Heart left ventricle (tissue), 13 donors: ENCODE measurements at regions not wholly inside any gene's neighbourhood (a gene's known extent, or its start where the extent isn't known, plus 50 kb on each side); places are given as distances from the start of the nearest gene placed in this dataset.

Experiments
- CTCF ChIP-seq, 12 donors: fragments of 200-600 bp; sonication (generic) in 4 of 12; IDR thresholded peaks; one replicate each; pipeline versions ENCODE4 v1.5.0 to v1.8.0; 2018 to 2022; ENCODE audit warnings: antibody characterized with exemption in 12 of 12, mild to moderate bottlenecking in 5 of 12
- POLR2A ChIP-seq, 2 donors: fragments of 450-650 bp; IDR thresholded peaks; one replicate each; pipeline ENCODE4 v1.6.1; 2017; ENCODE audit warnings: antibody characterized with exemption in 2 of 2, mild to moderate bottlenecking in 2 of 2, moderate library complexity in 2 of 2
- donor health status: ischemic (EF 13 %, LVEDD 7.1; RV severe dilation, severe dysfunction).
- donor health status: DM: no; HTN: yes; CAD: no.
- donor health status: DM: no; HTN: no; CAD: no.
- donor health status: ischemic (EF 25% LVEDD 6.9; RV normal size, moderate dysfunction).
- donor health status: ischemic (EF 25% LVEDD 5.7; RV mildly dilated, moderate dysfunction).
- donor health status: ischemic (EF 35%, LVEDD 5.7; RV mildly dilated, moderate dysfunction).
- donor health status: nonischemic (EF 11% LVEDD 7.7; RV severe dilation, severe dysfunction).
- donor health status: DM: yes; HTN: yes; CAD: no.
- donor health status: PGD.
- donor health status: ischemic (EF 29% LVEDD 5.4; RV normal size, mild dysfunction).
- donor health status: nonischemic (EF 23%, LVEDD 6.1; RV moderate dilation, normal function).

- TF ChIP-seq POLR2A (IDR thresholded peaks at IDR 0.05) (no peak), CTCF (IDR thresholded peaks at IDR 0.05) (no peak)
These were observed 119.5 kb upstream of the MDFIC2 start for GRCh38 chr3:70431911-70432310.
